Inferior parietal cortex (tissue), 1 donor: ENCODE measurements at regions not wholly inside any gene's neighbourhood (a gene's known extent, or its start where the extent isn't known, plus 50 kb on each side); places are given as distances from the start of the nearest gene placed in this dataset.

Experiments used
- DNase-seq: peaks from one replicate; pipeline ENCODE4 v3.0.0-alpha.2; 2016; ENCODE audit errors: extremely low spot score

GRCh38 chr6:121499666-121500065, 64.2 kb downstream of the GJA1 start:
- no peak for DNase-seq

GRCh38 chr6:121503589-121503991, 68.1 kb downstream of the GJA1 start:
- no peak for DNase-seq

- DNase-seq, result no peak
These were observed 68.8 kb downstream of the GJA1 start for GRCh38 chr6:121504227-121504626.

GRCh38 chr6:121505284-121505683, 69.8 kb downstream of the GJA1 start:
- no peak for DNase-seq

GRCh38 chr6:121506761-121507754, 71.6 kb downstream of the GJA1 start:
- DNase-seq, result no peak

- no peak for DNase-seq
These were observed 75.2 kb downstream of the GJA1 start for GRCh38 chr6:121510568-121511177.

- DNase-seq, result no peak
These were observed 80.3 kb downstream of the GJA1 start for GRCh38 chr6:121515630-121516265.

- no peak for DNase-seq
These were observed 80.9 kb downstream of the GJA1 start for GRCh38 chr6:121516331-121516730.

- no peak for DNase-seq
These were observed 85.1 kb downstream of the GJA1 start for GRCh38 chr6:121520337-121521163.

GRCh38 chr6:121521164-121521555, 85.7 kb downstream of the GJA1 start:
- no peak for DNase-seq

- no peak for DNase-seq
These were observed 86.8 kb downstream of the GJA1 start for GRCh38 chr6:121522265-121522664.

- no peak for DNase-seq
These were observed 87.4 kb downstream of the GJA1 start for GRCh38 chr6:121522771-121523386.

- no peak for DNase-seq
These were observed 88.2 kb downstream of the GJA1 start for GRCh38 chr6:121523628-121524027.

GRCh38 chr6:121526282-121526681, 90.8 kb downstream of the GJA1 start:
- no peak for DNase-seq

- no peak for DNase-seq
These were observed 96.3 kb downstream of the GJA1 start for GRCh38 chr6:121531658-121532169.

GRCh38 chr6:121533321-121533841, 97.9 kb downstream of the GJA1 start:
- no peak for DNase-seq

- no peak for DNase-seq
These were observed 100.3 kb downstream of the GJA1 start for GRCh38 chr6:121535777-121536176.

GRCh38 chr6:121536345-121536744, 100.9 kb downstream of the GJA1 start:
- DNase-seq, result no peak

GRCh38 chr6:121539439-121539838, 104.0 kb downstream of the GJA1 start:
- no peak for DNase-seq

- no peak for DNase-seq
These were observed 104.8 kb downstream of the GJA1 start for GRCh38 chr6:121540210-121540609.

- no peak for DNase-seq
These were observed 109.2 kb downstream of the GJA1 start for GRCh38 chr6:121544691-121545090.
